BJ (cell line): ENCODE measurements at regions not wholly inside any gene's neighbourhood (a gene's known extent, or its start where the extent isn't known, plus 50 kb on each side); places are given as distances from the start of the nearest gene placed in this dataset.
A peak's percentile ranks its signal among the peaks of the same experiment; 100 is the strongest.

Experiments used
- CTCF ChIA-PET: fragments of 350-600 bp; formaldehyde crosslinking; extraction: SDS; loops from one replicate; lab custom pipeline; 2021; ENCODE audit warnings: antibody characterized with exemption, inconsistent platforms; lab: Yijun Ruan, JAX
- POLR2A ChIA-PET: fragments of 300-600 bp; sonication (Branson Sonifier 250); formaldehyde crosslinking; extraction: SDS; loops from one replicate; lab custom pipeline; 2021; ENCODE audit warnings: antibody characterized with exemption; lab: Charles Lee
- DNase-seq: peaks from one replicate; pipeline ENCODE4 v3.0.0-alpha.2; 2011; ENCODE audit warnings: low read depth
- H3K27me3 ChIP-seq: 2 replicates; pipeline ENCODE4 v1.6.0; 2011; ENCODE audit warnings: low read length; ENCODE audit not compliant: control insufficient read depth, insufficient read depth
- H3K36me3 ChIP-seq: 2 replicates; pipeline ENCODE4 v1.5.1; 2011; ENCODE audit warnings: low read length; ENCODE audit not compliant: control insufficient read depth, insufficient read depth
- H3K4me3 ChIP-seq: 2 replicates; pipeline ENCODE4 v1.5.1; 2011; ENCODE audit warnings: low read depth, mild to moderate bottlenecking, control low read depth, low read length
- TF ChIP-seq, protein P1 (sequence below): IDR thresholded peaks from 2 replicates; pipeline ENCODE4 v1.5.1; 2011; ENCODE audit warnings: low read depth, mild to moderate bottlenecking, control low read depth, inconsistent platforms, low read length, moderate library complexity; ENCODE audit not compliant: insufficient read depth

DNA sequence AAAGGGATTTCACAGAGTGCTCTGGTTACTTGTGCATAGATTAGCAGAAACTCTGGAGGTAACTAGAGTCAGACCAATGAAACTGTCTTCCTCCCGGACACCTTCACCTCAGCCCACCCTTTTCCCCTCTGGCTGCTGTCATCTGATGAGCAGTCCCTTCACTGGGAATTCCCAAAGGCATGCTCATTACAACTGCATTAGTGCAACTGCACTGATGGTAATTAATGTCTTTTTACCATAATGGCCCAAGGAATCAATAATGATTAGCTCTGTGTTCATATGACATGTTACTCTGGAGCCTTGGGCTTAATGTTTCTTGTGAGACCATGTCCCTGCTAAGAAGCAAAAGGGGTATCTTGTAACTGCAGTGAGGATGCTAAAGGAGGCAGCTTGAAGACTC lies 304.5 kb downstream of the GRIN2B start:
- POLR2A ChIA-PET = no interaction called here
- no peaks in the 10 kb centered on the region for H3K27me3 ChIP-seq
- H3K36me3 ChIP-seq = no peaks in the 10 kb centered on the region
- CTCF ChIA-PET = no interaction called here
- no peak for DNase-seq
- TF ChIP-seq, protein P1, sequence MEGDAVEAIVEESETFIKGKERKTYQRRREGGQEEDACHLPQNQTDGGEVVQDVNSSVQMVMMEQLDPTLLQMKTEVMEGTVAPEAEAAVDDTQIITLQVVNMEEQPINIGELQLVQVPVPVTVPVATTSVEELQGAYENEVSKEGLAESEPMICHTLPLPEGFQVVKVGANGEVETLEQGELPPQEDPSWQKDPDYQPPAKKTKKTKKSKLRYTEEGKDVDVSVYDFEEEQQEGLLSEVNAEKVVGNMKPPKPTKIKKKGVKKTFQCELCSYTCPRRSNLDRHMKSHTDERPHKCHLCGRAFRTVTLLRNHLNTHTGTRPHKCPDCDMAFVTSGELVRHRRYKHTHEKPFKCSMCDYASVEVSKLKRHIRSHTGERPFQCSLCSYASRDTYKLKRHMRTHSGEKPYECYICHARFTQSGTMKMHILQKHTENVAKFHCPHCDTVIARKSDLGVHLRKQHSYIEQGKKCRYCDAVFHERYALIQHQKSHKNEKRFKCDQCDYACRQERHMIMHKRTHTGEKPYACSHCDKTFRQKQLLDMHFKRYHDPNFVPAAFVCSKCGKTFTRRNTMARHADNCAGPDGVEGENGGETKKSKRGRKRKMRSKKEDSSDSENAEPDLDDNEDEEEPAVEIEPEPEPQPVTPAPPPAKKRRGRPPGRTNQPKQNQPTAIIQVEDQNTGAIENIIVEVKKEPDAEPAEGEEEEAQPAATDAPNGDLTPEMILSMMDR = no peak
- no peak overlapping the region for H3K4me3 ChIP-seq

DNA sequence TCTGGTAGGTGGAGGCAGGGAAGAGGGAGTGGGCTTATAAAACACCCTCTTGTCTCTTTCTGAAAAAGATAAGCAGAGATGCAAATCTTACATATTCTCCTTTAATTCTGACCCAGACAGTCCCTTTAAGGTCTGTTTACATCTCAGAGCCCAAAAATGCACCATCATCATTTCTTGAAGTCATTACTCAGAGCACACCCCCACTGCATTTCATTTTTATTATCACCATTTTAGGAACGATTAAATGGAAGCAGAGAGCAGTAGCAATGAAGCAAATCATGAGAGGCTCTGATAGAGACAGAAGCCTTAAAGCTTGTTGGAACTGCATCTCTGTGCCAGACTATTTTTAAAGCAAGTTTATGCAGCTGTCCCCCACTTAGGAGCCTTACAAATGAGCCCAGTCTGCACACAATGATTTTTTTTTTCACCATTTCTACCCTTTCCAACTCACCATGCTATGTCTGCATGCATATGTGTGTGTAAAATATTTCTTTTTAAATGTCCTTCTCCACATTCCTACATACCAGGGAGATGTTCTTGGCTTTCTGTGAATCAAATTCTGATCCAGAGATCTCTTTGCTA lies 311.0 kb downstream of the GRIN2B start:
- no peak overlapping the region for H3K4me3 ChIP-seq
- POLR2A ChIA-PET = no interaction called here
- TF ChIP-seq, protein P1 = no peak
- CTCF ChIA-PET = no interaction called here
- no peak for DNase-seq
- no peaks in the 10 kb centered on the region for H3K27me3 ChIP-seq
- no peaks in the 10 kb centered on the region for H3K36me3 ChIP-seq

DNA sequence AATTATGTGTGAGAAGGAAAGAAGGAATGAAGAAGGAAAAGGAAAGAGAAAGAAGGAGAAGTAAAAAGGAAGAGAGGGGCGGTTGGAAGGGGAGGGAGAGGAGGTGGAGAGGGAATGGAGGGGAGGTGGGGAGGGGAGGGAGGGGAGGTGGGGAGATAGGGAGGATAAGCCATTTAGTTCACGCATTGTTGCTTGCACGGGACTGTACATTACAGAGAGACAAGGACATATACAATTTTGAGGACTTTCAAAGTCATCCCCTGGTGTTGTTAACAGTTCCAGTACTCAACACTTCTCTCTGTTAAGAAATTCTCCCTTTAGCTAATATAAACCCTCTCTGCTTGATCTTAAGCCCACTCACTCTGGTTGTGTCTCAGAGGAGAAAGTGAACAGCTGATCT lies 312.5 kb downstream of the GRIN2B start:
- TF ChIP-seq, protein P1 = no peak
- no peak for DNase-seq
- H3K4me3 ChIP-seq = no peak overlapping the region
- POLR2A ChIA-PET = no interaction called here
- no peaks in the 10 kb centered on the region for H3K27me3 ChIP-seq
- CTCF ChIA-PET = no interaction called here
- H3K36me3 ChIP-seq = no peaks in the 10 kb centered on the region

DNA sequence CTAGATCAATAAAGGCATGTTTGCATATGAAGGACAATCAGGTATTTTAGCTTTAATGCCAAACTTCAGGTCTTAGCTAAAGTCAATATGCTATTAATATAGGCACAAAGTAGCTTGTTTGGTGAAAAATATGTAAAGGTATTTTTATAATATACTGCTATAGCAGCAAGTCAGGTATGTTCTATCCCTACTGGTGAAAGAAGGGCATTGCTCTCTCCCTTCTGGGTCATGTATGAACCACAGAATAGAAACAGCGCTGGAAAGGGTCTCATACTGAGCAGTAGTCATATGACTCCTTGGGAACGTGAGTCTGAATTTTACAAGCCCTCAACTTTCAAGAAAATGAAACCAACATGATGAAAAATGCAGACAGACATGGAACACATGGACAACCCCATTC lies 314.6 kb downstream of the GRIN2B start:
- Histone ChIP-seq H3K4me3 (no peak overlapping the region), H3K36me3 (no peaks in the 10 kb centered on the region), H3K27me3 (no peaks in the 10 kb centered on the region)
- TF ChIP-seq, protein P1 = peak; percentile 23; the same call in 1 of the 2 replicates
- no peak for DNase-seq
- ChIA-PET POLR2A (no interaction called here), CTCF (interaction anchor here (0.9 to 1.6 kb wide), 2 partner anchors 389 to 411 kb away, joined by 3 to 4 read pairs; no protein-coding TSS in a partner anchor)

DNA sequence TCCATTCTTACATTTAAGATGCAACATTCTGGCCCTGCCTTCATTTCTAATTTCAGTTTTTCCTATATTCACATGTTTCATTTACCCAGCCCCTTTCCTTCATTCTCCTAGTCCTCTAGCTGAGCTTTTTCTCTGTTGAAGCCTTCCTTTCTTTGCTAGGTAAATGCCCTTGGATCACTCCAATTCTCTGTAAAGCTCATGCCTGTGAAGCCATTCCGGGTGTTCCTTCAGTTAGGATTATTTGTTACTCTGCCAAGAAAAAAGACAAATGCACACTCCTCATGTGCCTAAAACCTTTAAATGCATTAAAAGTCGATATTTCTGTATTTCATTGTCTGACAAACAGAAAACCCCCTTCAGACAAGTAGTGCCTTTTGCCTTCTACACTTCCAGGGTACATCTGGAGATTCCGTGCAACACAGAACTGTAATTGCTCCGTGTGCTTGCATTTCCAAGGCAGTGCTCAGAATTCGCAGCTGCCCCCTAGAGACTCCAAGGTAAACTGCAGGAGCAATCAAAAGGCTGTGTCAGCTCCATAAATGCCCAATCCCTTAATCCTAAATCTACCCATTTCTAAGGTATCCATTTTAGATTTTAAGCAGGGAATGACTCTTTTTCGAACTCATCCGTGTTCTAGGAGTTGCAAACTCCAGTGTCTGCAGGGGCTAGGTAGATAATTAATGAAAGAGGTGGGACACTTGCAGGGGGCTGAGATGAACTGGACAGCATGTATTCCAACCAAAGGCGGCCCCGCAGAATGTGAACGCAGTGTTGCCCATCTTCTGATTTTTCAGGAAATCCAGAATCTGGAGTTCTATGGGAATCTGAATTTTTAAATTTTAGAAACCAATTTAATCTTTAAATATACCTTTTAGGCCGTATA lies 320.2 kb downstream of the GRIN2B start:
- peak; percentile 4 for DNase-seq
- ChIA-PET CTCF (interaction anchor here (0.8 to 2.6 kb wide), 23 partner anchors 8 to 525 kb away, joined by 3 to 28 read pairs (median 3); no protein-coding TSS in a partner anchor), POLR2A (no interaction called here)
- H3K27me3 ChIP-seq = no peaks in the 10 kb centered on the region
- no peaks in the 10 kb centered on the region for H3K36me3 ChIP-seq
- no peak overlapping the region for H3K4me3 ChIP-seq
- TF ChIP-seq, protein P1 = peak; percentile 91
